A673 (cell line): ENCODE measurements at regions not wholly inside any gene's neighbourhood (a gene's known extent, or its start where the extent isn't known, plus 50 kb on each side); places are given as distances from the start of the nearest gene placed in this dataset.

Experiments
- BruUV-seq: library from RNA; stranded (reverse); fragments of 400-500 nt; replicated peaks from 2 replicates; lab custom pipeline; 2021; lab: Mats Ljungman, UMichigan
- CTCF ChIA-PET: fragments of 300-600 bp; sonication (Branson Sonifier 250); formaldehyde crosslinking; loops from one replicate; lab custom pipeline; 2022; ENCODE audit warnings: antibody characterized with exemption; lab: Charles Lee
- POLR2A ChIA-PET: fragments of 300-600 bp; sonication (Branson Sonifier 250); formaldehyde crosslinking; loops from one replicate; lab custom pipeline; 2022; ENCODE audit warnings: antibody characterized with exemption; ENCODE audit not compliant: low non-redundant PET; lab: Charles Lee
- DNase-seq: peaks from one replicate; pipeline ENCODE4 v3.0.0-alpha.2; 2015; ENCODE audit warnings: low spot score
- H3K27ac ChIP-seq: fragments of 200-600 bp; sonication (generic); 2 replicates; pipeline ENCODE4 v1.5.1; 2016; ENCODE audit warnings: mixed run types, low read depth, mild to moderate bottlenecking, mixed read lengths, antibody characterized with exemption, low read length; ENCODE audit not compliant: poor library complexity, severe bottlenecking
- H3K27me3 ChIP-seq: fragments of 200-600 bp; sonication (generic); replicated peaks from 2 replicates; pipeline ENCODE4 v1.6.1; 2017; ENCODE audit warnings: mixed run types, low read depth, mild to moderate bottlenecking, mixed read lengths, antibody characterized with exemption, low read length; ENCODE audit not compliant: insufficient read depth, poor library complexity
- H3K36me3 ChIP-seq: fragments of 200-600 bp; sonication (generic); 2 replicates; pipeline ENCODE4 v1.6.1; 2016; ENCODE audit warnings: mixed run types, mild to moderate bottlenecking, mixed read lengths, antibody characterized with exemption, low read length; ENCODE audit not compliant: insufficient read depth, poor library complexity, severe bottlenecking
- H3K4me1 ChIP-seq: fragments of 200-600 bp; sonication (generic); 2 replicates; pipeline ENCODE4 v1.6.1; 2017; ENCODE audit warnings: mixed run types, mild to moderate bottlenecking, mixed read lengths, antibody characterized with exemption, low read length; ENCODE audit not compliant: insufficient read depth, poor library complexity, severe bottlenecking
- H3K4me3 ChIP-seq: fragments of 200-600 bp; sonication (generic); 2 replicates; pipeline ENCODE4 v1.5.1; 2016; ENCODE audit warnings: low read depth, mixed run types, mild to moderate bottlenecking, mixed read lengths, low read length; ENCODE audit not compliant: poor library complexity, severe bottlenecking
- H3K9me3 ChIP-seq: fragments of 200-600 bp; sonication (generic); 2 replicates; pipeline ENCODE4 v1.6.1; 2016; ENCODE audit warnings: mixed run types, low read depth, mild to moderate bottlenecking, mixed read lengths, antibody characterized with exemption, low read length; ENCODE audit not compliant: poor library complexity, severe bottlenecking
- EZH2 ChIP-seq: fragments of 200-600 bp; sonication (generic); IDR thresholded peaks from 2 replicates; pipeline ENCODE4 v1.6.1; 2017; ENCODE audit warnings: borderline replicate concordance, low read depth, mild to moderate bottlenecking, mixed read lengths, antibody characterized with exemption, low read length; ENCODE audit not compliant: poor library complexity, severe bottlenecking
- intact Hi-C: fragments of 100-400 bp; cut with micrococcal nuclease; formaldehyde crosslinking; loops from one replicate; pipeline ENCODE4 v1.10.0; 2022; ENCODE audit not compliant: unreplicated experiment
- TF ChIP-seq, protein P1 (sequence below): fragments of 300-800, 200-600 bp; sonication (generic); conservative IDR thresholded peaks from 2 replicates; pipeline ENCODE4 v1.5.1; 2017; ENCODE audit warnings: low read depth, mild to moderate bottlenecking, antibody characterized with exemption, low read length, moderate library complexity, mixed read lengths

DNA sequence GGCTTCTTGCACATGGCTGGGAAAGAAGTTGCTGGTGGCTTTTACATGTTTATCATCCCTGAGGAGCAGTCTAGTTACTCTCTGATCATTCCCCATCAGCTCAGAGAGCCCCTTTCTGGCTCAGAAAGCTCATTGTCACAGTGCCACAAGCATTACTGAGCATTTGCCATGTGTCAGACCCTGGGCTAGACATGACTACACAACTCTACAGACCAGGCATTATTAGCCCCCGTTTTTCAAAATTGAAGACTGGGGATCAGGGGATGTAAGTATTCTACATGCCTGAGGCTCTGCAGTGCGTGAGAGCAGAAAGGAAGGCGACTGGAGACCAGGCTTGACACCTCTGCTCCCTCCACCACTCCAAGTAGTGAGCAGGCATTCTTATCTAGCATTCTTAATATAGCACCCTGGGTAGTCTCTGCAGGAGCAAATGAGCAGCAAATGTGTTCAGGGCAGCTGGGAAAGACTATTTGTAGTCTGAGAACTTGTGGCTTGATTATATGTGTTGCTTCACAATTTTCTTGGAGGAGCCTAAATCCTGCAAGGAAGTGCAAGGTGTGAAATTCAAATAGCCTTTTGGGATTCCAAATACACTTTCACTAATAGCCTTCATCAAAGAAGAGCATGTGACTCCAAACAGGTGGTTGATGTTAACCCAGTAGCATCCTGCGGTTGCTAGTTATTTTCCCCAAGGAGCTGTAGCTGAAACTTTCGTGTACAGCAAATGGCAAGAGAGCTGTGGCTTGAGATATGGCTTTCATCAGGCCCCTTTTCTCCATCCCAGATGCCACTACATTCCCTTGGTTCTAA lies 143.2 kb downstream of the DDX1 start:
- BruUV-seq = no TSS peak
- Histone ChIP-seq H3K27ac (no peak overlapping the region), H3K27me3 (no peaks in the 10 kb centered on the region), H3K36me3 (no peaks in the 10 kb centered on the region), H3K9me3 (no peaks in the 10 kb centered on the region), H3K4me3 (no peak overlapping the region), H3K4me1 (no peaks in the 10 kb centered on the region)
- TF ChIP-seq EZH2 = no peak
- TF ChIP-seq, protein P1, sequence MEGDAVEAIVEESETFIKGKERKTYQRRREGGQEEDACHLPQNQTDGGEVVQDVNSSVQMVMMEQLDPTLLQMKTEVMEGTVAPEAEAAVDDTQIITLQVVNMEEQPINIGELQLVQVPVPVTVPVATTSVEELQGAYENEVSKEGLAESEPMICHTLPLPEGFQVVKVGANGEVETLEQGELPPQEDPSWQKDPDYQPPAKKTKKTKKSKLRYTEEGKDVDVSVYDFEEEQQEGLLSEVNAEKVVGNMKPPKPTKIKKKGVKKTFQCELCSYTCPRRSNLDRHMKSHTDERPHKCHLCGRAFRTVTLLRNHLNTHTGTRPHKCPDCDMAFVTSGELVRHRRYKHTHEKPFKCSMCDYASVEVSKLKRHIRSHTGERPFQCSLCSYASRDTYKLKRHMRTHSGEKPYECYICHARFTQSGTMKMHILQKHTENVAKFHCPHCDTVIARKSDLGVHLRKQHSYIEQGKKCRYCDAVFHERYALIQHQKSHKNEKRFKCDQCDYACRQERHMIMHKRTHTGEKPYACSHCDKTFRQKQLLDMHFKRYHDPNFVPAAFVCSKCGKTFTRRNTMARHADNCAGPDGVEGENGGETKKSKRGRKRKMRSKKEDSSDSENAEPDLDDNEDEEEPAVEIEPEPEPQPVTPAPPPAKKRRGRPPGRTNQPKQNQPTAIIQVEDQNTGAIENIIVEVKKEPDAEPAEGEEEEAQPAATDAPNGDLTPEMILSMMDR = no peak
- ChIA-PET CTCF (no interaction called here), POLR2A (no interaction called here)
- no peak for DNase-seq
- intact Hi-C loops = no loop called here

DNA sequence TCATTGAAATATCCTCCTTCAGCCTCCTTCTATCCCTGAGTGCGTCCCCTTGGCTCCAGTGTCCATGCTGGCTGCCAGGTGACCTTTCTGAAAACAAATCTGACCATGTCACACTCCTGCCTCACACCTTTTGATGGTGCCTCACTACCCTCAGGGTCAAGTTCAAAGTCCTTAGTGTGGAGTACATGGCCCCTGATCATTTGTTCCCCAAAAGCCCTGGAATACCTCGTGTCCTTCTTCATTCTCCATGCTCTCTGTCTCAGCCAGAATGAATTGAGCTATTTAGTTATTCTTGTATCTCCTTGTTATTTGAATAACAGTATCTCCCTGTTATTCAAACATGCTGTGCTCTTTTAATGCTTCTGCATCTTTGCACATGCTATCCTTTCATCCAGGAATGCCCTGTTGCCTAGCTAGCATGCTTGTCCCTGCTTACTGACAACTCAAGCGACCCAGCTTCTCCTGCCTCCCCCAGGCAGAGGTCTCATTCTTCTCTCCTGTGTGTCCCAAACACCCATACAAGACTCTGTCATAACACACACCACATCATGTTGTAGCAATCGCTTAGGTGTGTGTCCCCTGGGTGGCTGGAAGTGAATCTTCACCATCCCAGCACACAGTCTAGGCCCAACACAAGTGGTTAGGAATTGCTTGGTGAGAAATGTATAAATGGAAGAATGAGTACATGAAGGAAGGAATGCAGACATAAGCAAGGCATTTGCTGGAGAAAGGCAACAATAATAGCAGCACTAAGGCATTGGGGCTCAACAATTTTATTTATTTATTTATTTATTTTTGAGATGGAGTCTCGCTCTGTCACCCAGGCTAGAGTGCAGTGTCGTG lies 144.0 kb downstream of the DDX1 start:
- H3K27ac ChIP-seq = no peak overlapping the region
- POLR2A ChIA-PET = no interaction called here
- intact Hi-C loops = no loop called here
- H3K4me3 ChIP-seq = no peak overlapping the region
- TF ChIP-seq, protein P1 = no peak
- no peak for TF ChIP-seq EZH2
- H3K4me1 ChIP-seq = no peaks in the 10 kb centered on the region
- no TSS peak for BruUV-seq
- no peaks in the 10 kb centered on the region for H3K9me3 ChIP-seq
- H3K36me3 ChIP-seq = no peaks in the 10 kb centered on the region
- H3K27me3 ChIP-seq = no peaks in the 10 kb centered on the region
- DNase-seq = no peak
- CTCF ChIA-PET = no interaction called here

DNA sequence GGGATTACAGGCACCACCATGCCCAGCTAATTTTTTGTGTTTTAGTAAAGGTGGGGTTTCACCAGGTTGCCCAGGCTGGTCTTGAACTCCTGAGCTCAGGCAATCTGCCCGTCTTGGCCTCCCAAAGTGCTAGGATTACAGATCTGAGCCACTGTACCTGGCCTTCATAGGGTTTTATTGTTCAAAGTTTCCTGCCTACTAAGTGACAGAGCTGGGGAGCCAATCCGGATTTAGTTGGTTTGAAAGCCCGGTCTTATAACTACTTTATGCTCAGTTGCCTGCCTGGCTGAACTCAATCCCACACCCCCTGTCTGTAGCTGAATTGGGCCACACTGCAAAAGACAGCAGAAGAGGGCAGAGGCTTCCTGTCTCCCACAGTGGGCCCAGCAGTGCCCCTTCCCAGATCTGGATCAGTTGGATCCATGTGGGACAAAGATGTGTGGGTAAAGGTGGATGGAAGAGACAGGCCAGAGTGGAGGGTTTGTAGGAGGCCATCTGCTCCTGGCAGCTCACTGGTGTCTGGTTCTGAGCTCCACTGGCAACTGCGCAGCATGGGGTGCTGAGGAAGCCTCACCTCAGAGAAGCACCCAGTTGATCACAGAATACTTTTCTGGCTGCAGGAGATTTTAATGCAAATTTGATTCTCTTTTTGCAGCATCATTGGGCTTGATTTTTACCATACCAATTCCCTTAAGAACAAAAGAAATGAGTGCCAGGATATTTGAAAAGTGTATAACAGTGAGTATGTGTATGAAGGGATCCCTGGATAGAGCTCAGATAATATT lies 144.9 kb downstream of the DDX1 start:
- no peak for TF ChIP-seq EZH2
- TF ChIP-seq, protein P1 = no peak
- BruUV-seq = no TSS peak
- ChIA-PET POLR2A (no interaction called here), CTCF (no interaction called here)
- Histone ChIP-seq H3K27ac (no peak overlapping the region), H3K27me3 (no peaks in the 10 kb centered on the region), H3K4me3 (no peak overlapping the region), H3K4me1 (no peaks in the 10 kb centered on the region), H3K9me3 (no peaks in the 10 kb centered on the region), H3K36me3 (no peaks in the 10 kb centered on the region)
- no peak for DNase-seq
- intact Hi-C loops = no loop called here
